ENCODE measurements at regions not wholly inside any gene's neighbourhood (a gene's known extent, or its start where the extent isn't known, plus 50 kb on each side); places are given as distances from the start of the nearest gene placed in this dataset.

DNA sequence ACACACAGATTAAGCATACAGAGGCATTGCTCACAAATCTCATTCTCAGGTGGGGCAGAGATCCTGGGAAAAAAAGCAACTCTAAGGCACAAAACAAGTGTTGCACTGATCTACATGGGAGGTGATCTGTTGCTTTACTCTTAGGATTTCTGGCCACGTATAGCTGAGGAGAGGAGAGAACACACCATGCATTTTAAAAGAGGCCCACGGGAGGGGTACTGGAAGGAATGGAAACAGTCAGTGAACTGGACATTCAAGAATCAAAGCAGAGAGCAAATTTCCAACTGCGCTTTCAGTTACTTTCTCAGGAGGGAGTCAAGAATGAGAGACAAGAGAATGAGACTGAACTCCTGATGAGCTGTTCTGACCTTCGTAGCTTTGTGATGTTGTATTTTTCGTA, 1105.9 kb downstream of the CDH8 start:
- no peak for TF ChIP-seq POLR2AphosphoS5 (IDR thresholded peaks at IDR 0.05)
- no peak for TF ChIP-seq CTCF (IDR thresholded peaks at IDR 0.05)
- no peak for TF ChIP-seq POLR2A (IDR thresholded peaks at IDR 0.05)
- intact Hi-C loops (cut with DNase I): no loop called here
- WGBS: 72% methylated on average over 5 of the region's 5 CpGs
- Histone ChIP-seq H3K4me1 (replicated peaks) (no peaks in the 10 kb centered on the region), H3K27me3 (replicated peaks; ENCODE audit: insufficient read depth) (no peaks in the 10 kb centered on the region), H3K36me3 (no peaks in the 10 kb centered on the region), H3K9me3 (no peaks in the 10 kb centered on the region), H3K4me3 (no peak overlapping the region), H3K27ac (no peak overlapping the region)
- DNase-seq (ENCODE audit: low spot score): no peak

DNA sequence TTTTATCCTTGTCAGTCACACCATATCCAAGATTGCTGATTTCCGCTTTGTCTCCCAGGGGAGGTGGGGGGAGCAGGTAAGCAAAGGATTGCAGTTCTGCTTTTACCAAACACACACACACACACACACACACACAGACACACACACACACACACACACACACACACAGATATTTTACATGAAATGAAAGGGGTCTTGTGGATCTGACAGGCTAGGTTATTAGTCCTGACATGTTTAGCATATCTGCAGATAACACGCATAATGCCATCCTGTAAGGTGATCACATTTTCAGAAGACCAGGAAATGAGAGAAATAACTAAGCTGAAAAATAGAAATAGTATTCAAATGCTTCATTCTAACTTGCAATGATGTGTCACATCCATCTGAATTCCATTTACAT, 1113.3 kb downstream of the CDH8 start:
- TF ChIP-seq POLR2A (IDR thresholded peaks at IDR 0.05): no peak
- no peak for TF ChIP-seq CTCF (IDR thresholded peaks at IDR 0.05)
- TF ChIP-seq POLR2AphosphoS5 (IDR thresholded peaks at IDR 0.05): no peak
- Histone ChIP-seq H3K27me3 (replicated peaks; ENCODE audit: insufficient read depth) (no peaks in the 10 kb centered on the region), H3K9me3 (no peaks in the 10 kb centered on the region), H3K36me3 (no peaks in the 10 kb centered on the region), H3K4me3 (no peak overlapping the region), H3K4me1 (replicated peaks) (no peaks in the 10 kb centered on the region), H3K27ac (no peak overlapping the region)
- intact Hi-C loops (cut with DNase I): no loop called here
- DNase-seq (ENCODE audit: low spot score): no peak
- 83% methylated on average over 2 of the region's 2 CpGs for WGBS

DNA sequence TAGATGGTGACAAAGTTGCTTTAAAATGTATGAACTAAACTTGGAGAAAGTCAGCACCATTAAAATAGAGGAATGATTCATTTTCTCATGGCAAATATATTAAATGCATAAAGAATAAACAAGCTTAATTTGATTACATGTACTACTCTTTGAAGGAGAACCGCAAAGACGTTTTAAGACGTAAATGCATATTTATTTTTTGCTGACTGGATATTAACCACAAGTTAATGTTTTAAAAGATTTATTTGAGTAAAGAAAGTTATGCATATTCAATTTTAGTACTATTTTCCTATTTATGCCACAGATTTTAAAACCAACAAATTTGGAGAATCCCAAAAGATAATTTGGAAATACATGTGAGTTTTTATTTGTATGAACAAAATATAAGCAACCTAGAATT, 1121.9 kb downstream of the CDH8 start:
- 60% methylated on average over 3 of the region's 3 CpGs for WGBS
- H3K27ac ChIP-seq: no peak overlapping the region
- H3K4me3 ChIP-seq: no peak overlapping the region
- intact Hi-C loops (cut with DNase I): no loop called here
- H3K27me3 ChIP-seq (replicated peaks; ENCODE audit: insufficient read depth): no peaks in the 10 kb centered on the region
- no peaks in the 10 kb centered on the region for H3K4me1 ChIP-seq (replicated peaks)
- no peaks in the 10 kb centered on the region for H3K9me3 ChIP-seq
- H3K36me3 ChIP-seq: no peaks in the 10 kb centered on the region
- no peak for DNase-seq (ENCODE audit: low spot score)
- no peak for TF ChIP-seq POLR2A (IDR thresholded peaks at IDR 0.05)
- no peak for TF ChIP-seq CTCF (IDR thresholded peaks at IDR 0.05)

- Histone ChIP-seq H3K27ac (no peak overlapping the region), H3K27me3 (replicated peaks; ENCODE audit: insufficient read depth) (no peaks in the 10 kb centered on the region), H3K9me3 (no peaks in the 10 kb centered on the region), H3K4me1 (replicated peaks) (no peaks in the 10 kb centered on the region), H3K36me3 (no peaks in the 10 kb centered on the region), H3K4me3 (no peak overlapping the region)
- no peak for TF ChIP-seq CTCF (IDR thresholded peaks at IDR 0.05)
- no peak for TF ChIP-seq POLR2AphosphoS5 (IDR thresholded peaks at IDR 0.05)
- no peak for TF ChIP-seq POLR2A (IDR thresholded peaks at IDR 0.05)
- DNase-seq (ENCODE audit: low spot score): no peak
- intact Hi-C loops (cut with DNase I): no loop called here
- WGBS: 93% methylated on average over 4 of the region's 4 CpGs
Measured at GRCh38 chr16:60907645-60908044, 1128.6 kb downstream of the CDH8 start.

- no peaks in the 10 kb centered on the region for H3K4me1 ChIP-seq (replicated peaks)
- no peak overlapping the region for H3K4me3 ChIP-seq
- no peak overlapping the region for H3K27ac ChIP-seq
- TF ChIP-seq POLR2AphosphoS5 (IDR thresholded peaks at IDR 0.05): no peak
- TF ChIP-seq CTCF (IDR thresholded peaks at IDR 0.05): no peak
- TF ChIP-seq POLR2A (IDR thresholded peaks at IDR 0.05): no peak
- WGBS: 55% methylated on average over 4 of the region's 4 CpGs
- intact Hi-C loops (cut with DNase I): no loop called here
- no peaks in the 10 kb centered on the region for H3K27me3 ChIP-seq (replicated peaks; ENCODE audit: insufficient read depth)
- DNase-seq (ENCODE audit: low spot score): no peak
- H3K9me3 ChIP-seq: no peaks in the 10 kb centered on the region
- no peaks in the 10 kb centered on the region for H3K36me3 ChIP-seq
Measured at GRCh38 chr16:60905811-60906210, 1130.4 kb downstream of the CDH8 start.

Measured in prostate gland (tissue), 2 donors.